Gastrocnemius medialis (tissue), 4 donors: ENCODE measurements at regions not wholly inside any gene's neighbourhood (a gene's known extent, or its start where the extent isn't known, plus 50 kb on each side); places are given as distances from the start of the nearest gene placed in this dataset.

Experiments
- CTCF ChIP-seq, 5 experiments: fragments of 450-650 bp in 3 of 5; fragments of 200-600 bp in 2 of 5; sonication (generic) in 2 of 5; IDR thresholded peaks in 4 of 5; conservative IDR thresholded peaks in 1 of 5; 1 replicate in 4 of 5; 2 replicates in 1 of 5; pipeline ENCODE4 v1.5.1; 2016 to 2019; ENCODE audit warnings: antibody characterized with exemption in 5 of 5, mild to moderate bottlenecking in 3 of 5, moderate library complexity in 3 of 5
- POLR2A ChIP-seq, 2 donors: fragments of 450-650 bp; IDR thresholded peaks; one replicate each; pipeline ENCODE4 v1.6.1; 2017; ENCODE audit warnings: antibody characterized with exemption in 2 of 2, mild to moderate bottlenecking in 2 of 2, moderate library complexity in 2 of 2

- no peak for TF ChIP-seq CTCF (IDR thresholded peaks at IDR 0.05 in 4 of 5, conservative IDR thresholded peaks at IDR 0.05 in 1 of 5)
- no peak for TF ChIP-seq POLR2A (IDR thresholded peaks at IDR 0.05)
These were observed 143.5 kb upstream of the AFDN start for GRCh38 chr6:167683028-167683862.
